ENCODE measurements at regions not wholly inside any gene's neighbourhood (a gene's known extent, or its start where the extent isn't known, plus 50 kb on each side); places are given as distances from the start of the nearest gene placed in this dataset.
A peak's percentile ranks its signal among the peaks of the same experiment; 100 is the strongest.

DNA sequence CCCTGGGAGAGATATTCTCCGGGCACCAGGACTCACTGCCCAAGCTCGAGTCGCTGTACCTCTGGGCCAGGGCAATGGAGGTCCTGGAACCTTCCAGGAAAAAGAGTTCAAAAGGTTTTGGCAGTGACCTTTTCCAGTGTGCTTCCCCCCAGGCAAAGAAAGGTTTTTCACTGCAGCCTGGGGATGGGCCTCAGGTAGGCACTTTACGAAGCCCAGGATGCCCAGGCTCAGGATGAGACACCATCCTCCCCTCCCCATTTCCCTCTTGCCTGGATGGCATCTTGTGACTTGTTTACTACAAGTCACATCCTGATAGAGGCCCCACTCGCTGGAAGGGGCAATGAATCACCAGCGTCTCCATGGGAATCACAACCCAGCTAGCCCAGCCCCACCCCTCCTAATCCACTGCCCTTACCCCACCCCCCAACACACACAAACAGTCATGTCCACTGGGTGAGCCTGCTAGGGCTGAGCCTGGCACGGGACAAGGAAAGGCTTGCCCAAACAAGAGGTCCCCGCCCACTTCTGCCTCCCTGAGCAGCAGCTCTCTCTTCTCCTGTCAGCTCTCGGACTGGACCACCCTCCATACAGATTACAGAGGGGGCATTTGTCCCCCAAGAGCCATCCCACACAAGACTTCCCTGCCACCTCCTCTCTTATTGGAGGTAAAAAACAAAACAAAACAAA is 93.8 kb upstream of the SMNDC1 start:
- TF ChIP-seq, protein P1, sequence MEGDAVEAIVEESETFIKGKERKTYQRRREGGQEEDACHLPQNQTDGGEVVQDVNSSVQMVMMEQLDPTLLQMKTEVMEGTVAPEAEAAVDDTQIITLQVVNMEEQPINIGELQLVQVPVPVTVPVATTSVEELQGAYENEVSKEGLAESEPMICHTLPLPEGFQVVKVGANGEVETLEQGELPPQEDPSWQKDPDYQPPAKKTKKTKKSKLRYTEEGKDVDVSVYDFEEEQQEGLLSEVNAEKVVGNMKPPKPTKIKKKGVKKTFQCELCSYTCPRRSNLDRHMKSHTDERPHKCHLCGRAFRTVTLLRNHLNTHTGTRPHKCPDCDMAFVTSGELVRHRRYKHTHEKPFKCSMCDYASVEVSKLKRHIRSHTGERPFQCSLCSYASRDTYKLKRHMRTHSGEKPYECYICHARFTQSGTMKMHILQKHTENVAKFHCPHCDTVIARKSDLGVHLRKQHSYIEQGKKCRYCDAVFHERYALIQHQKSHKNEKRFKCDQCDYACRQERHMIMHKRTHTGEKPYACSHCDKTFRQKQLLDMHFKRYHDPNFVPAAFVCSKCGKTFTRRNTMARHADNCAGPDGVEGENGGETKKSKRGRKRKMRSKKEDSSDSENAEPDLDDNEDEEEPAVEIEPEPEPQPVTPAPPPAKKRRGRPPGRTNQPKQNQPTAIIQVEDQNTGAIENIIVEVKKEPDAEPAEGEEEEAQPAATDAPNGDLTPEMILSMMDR (conservative IDR thresholded peaks at IDR 0.05; ENCODE audit: low read depth, low read length) = no peak
- no peaks in the 10 kb centered on the region for H3K79me2 ChIP-seq (ENCODE audit: insufficient read depth, low read depth)
- H3K4me1 ChIP-seq (ENCODE audit: low read depth, poor library complexity, severe bottlenecking) = peaks cover 95% of the 10 kb centered on the region
- H2AFZ ChIP-seq (ENCODE audit: low read depth) = no peak overlapping the region
- no peaks in the 10 kb centered on the region for H3K27me3 ChIP-seq (ENCODE audit: insufficient read depth, low read depth)
- H3K9ac ChIP-seq = no peak overlapping the region
- H3K27ac ChIP-seq = no peak overlapping the region
- no peak overlapping the region for H3K4me3 ChIP-seq (IDR thresholded peaks at IDR 0.05; ENCODE audit: insufficient read depth, low read depth, low read length)
- no peaks in the 10 kb centered on the region for H3K36me3 ChIP-seq (ENCODE audit: insufficient read depth)
- no peaks in the 10 kb centered on the region for H4K20me1 ChIP-seq (ENCODE audit: insufficient read depth)
- H3K4me2 ChIP-seq = no peak overlapping the region; the same call in 1 of the 2 replicates

DNA sequence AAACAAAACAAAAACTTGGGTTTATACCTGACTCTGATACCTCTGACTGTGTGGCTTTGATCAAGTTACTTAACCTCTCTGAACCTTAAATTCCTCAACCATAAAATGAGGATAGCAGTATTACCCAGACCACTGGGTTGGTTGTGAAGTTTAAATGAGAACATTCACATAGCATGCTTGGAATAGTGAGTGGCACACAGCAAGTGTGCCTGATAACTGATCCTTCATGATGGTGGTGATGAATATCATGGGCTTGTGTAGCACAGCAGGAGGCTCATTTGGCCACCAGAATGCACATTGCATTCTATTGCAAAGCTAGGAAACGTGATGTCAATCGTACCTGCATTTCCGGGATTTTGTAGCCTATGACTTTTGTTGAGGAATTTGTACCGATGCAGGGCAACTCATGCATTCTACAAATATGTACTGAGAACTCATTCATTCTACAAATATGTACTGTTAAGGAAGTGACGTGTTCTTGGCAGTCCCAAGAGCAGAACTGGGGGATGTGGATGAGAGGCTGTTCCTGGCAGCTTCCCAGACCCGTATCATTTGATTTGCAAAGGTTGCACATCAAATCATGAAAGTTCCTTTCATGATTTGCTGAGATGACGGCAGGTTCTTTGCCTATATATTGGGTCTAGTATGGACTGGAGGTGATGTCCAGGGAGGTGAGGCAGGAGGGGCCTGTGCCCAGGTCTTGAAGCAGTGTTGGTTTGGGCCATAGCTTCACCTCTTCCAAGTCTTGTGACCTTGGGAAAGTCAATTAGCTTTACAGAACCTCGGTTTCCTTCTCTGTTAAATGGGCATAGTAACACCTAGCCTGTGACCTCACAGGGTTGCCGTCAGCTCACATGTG is 94.6 kb upstream of the SMNDC1 start:
- Histone ChIP-seq H3K27me3 (ENCODE audit: insufficient read depth, low read depth) (no peaks in the 10 kb centered on the region), H2AFZ (ENCODE audit: low read depth) (no peak overlapping the region), H3K4me3 (IDR thresholded peaks at IDR 0.05; ENCODE audit: insufficient read depth, low read depth, low read length) (no peak overlapping the region), H3K27ac (no peak overlapping the region), H3K4me1 (ENCODE audit: low read depth, poor library complexity, severe bottlenecking) (peaks cover 95% of the 10 kb centered on the region), H3K79me2 (ENCODE audit: insufficient read depth, low read depth) (no peaks in the 10 kb centered on the region), H3K4me2 (no peak overlapping the region; the same call in 1 of the 2 replicates), H3K36me3 (ENCODE audit: insufficient read depth) (no peaks in the 10 kb centered on the region), H4K20me1 (ENCODE audit: insufficient read depth) (no peaks in the 10 kb centered on the region), H3K9ac (no peak overlapping the region)
- TF ChIP-seq, protein P1 (conservative IDR thresholded peaks at IDR 0.05; ENCODE audit: low read depth, low read length) = no peak

DNA sequence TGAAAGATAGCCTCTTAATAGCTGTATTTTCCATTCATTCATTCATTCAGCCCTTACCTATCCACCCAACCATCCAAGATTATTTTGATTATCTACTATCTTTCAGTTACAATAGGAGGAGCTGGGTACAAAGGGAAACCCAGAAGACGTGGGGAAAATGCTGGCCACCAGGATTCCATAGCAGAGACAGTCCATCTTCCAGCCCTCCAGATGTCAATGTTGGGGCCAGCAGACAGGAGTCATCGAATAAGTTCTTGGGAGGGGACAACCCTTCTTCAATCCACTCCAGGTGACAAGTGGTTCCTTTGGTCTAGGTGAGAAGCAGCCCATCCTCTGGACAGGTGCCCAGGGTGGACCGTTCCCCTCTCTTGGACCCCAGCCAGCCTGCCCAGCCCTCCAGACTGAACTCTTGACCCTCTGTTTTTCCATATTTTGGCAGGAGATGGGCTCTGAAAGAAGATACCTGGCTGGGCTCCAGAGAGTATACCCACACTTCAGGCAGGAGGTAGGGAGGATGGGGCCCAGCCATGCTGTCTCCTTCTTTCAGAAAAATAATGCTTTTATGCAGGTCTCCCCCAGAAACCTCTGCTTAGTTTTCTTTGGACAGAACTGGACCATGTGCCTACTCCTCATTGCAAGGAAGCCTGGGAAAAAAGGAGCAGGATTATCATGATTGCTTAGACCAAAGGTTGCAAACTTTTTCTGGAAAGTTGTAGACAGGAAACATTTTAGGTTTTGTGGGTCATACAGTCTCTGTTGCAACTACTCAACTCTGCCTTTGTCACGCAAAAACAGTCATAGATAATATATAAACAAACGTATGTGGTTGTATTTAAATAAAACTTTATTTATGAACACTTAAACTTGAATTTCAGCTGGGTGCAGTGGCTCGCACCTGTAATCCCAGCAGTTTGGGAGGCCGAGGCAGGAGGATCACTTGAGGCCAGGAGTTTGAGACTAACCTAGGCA is 95.5 kb upstream of the SMNDC1 start:
- Histone ChIP-seq H3K79me2 (ENCODE audit: insufficient read depth, low read depth) (no peaks in the 10 kb centered on the region), H2AFZ (ENCODE audit: low read depth) (no peak overlapping the region), H3K4me1 (ENCODE audit: low read depth, poor library complexity, severe bottlenecking) (peaks cover 94% of the 10 kb centered on the region), H3K4me2 (peak overlapping the region; percentile 13; the same call in 1 of the 2 replicates), H4K20me1 (ENCODE audit: insufficient read depth) (no peaks in the 10 kb centered on the region), H3K9ac (no peak overlapping the region), H3K4me3 (IDR thresholded peaks at IDR 0.05; ENCODE audit: insufficient read depth, low read depth, low read length) (no peak overlapping the region), H3K27me3 (ENCODE audit: insufficient read depth, low read depth) (no peaks in the 10 kb centered on the region), H3K27ac (no peak overlapping the region), H3K36me3 (ENCODE audit: insufficient read depth) (no peaks in the 10 kb centered on the region)
- TF ChIP-seq, protein P1 (conservative IDR thresholded peaks at IDR 0.05; ENCODE audit: low read depth, low read length) = no peak

DNA sequence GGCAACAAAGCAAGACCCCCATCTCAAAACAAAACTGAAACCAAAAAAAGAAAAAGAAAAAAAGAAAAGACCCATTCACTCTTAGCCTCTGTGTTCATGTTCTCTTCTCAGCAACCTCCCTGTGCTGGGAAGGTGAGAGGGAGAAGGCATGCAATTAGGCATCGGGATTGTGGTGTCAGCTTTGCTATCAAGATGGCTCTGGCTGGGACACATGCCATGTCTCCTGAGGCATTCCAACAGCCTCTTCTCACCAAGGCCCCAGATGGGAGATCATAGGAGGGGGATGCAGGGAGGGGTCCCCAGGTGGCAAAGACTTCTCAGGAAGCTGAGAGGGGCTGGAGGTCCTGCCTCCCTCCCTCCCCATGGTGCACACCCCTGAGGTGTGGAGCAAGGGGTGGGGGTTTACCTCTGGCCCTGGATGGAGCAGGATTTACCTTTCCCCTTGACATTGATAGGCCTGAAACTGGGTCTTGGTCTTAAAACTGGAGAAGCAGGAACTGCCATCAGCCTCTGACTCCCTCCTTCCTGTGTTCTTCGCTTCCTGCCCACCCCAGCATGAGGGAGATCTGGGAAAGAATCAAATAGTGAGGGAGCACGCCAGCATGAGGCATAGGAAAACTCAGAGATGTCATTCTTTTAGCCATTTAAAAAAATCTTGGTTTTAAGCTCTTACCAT is 96.2 kb upstream of the DUSP5 start:
- Histone ChIP-seq H3K4me2 (no peak overlapping the region), H3K36me3 (ENCODE audit: insufficient read depth) (no peaks in the 10 kb centered on the region), H3K79me2 (ENCODE audit: insufficient read depth, low read depth) (no peaks in the 10 kb centered on the region), H3K9ac (no peak overlapping the region), H3K4me3 (IDR thresholded peaks at IDR 0.05; ENCODE audit: insufficient read depth, low read depth, low read length) (no peak overlapping the region), H2AFZ (ENCODE audit: low read depth) (no peak overlapping the region), H3K4me1 (ENCODE audit: low read depth, poor library complexity, severe bottlenecking) (peaks cover 93% of the 10 kb centered on the region), H4K20me1 (ENCODE audit: insufficient read depth) (no peaks in the 10 kb centered on the region), H3K27me3 (ENCODE audit: insufficient read depth, low read depth) (no peaks in the 10 kb centered on the region), H3K27ac (no peak overlapping the region)
- TF ChIP-seq, protein P1 (conservative IDR thresholded peaks at IDR 0.05; ENCODE audit: low read depth, low read length) = no peak
